ENCODE measurements at regions not wholly inside any gene's neighbourhood (a gene's known extent, or its start where the extent isn't known, plus 50 kb on each side); places are given as distances from the start of the nearest gene placed in this dataset.

GRCh38 chr13:106042996-106043581, 492.4 kb downstream of the EFNB2 start:
- H3K27ac ChIP-seq = no peak overlapping the region
- no peaks in the 10 kb centered on the region for H3K36me3 ChIP-seq
- TF ChIP-seq CTCF (IDR thresholded peaks at IDR 0.05) = no peak
- H3K9me3 ChIP-seq = no peaks in the 10 kb centered on the region
- no peaks in the 10 kb centered on the region for H3K4me1 ChIP-seq
- no peak for DNase-seq
- no peaks in the 10 kb centered on the region for H3K27me3 ChIP-seq
- no peak overlapping the region for H3K4me3 ChIP-seq
- intact Hi-C loops (cut with DNase I; ENCODE audit: low total_unique reads) = loop anchor here (5.0 kb wide), 1 partner anchor 1564 kb away; no protein-coding TSS in a partner anchor

DNA sequence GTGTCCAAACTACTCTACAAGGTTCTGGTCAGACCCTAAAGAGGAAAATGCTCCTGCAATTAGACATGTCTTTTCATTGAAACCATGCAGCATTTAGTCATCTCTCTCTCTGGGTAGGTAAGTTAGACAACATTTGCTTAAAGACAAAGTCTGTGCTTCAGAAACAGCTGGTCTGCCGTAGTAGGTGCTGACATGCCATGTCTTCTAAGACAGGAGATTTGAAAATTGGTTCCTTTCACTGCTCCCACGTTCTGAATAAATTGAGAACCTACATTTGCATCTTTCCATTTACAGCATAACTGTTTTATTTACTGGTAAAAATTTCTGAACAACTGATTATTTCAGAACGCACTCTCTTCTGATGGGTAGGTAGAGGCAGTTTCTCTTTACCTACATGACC, 494.0 kb downstream of the EFNB2 start:
- H3K36me3 ChIP-seq = no peaks in the 10 kb centered on the region
- TF ChIP-seq CTCF (IDR thresholded peaks at IDR 0.05) = no peak
- H3K27me3 ChIP-seq = no peaks in the 10 kb centered on the region
- intact Hi-C loops (cut with DNase I; ENCODE audit: low total_unique reads) = loop anchor here (5.0 kb wide), 1 partner anchor 1566 kb away; no protein-coding TSS in a partner anchor
- no peaks in the 10 kb centered on the region for H3K9me3 ChIP-seq
- no peaks in the 10 kb centered on the region for H3K4me1 ChIP-seq
- no peak overlapping the region for H3K27ac ChIP-seq
- no peak for DNase-seq
- H3K4me3 ChIP-seq = no peak overlapping the region

DNA sequence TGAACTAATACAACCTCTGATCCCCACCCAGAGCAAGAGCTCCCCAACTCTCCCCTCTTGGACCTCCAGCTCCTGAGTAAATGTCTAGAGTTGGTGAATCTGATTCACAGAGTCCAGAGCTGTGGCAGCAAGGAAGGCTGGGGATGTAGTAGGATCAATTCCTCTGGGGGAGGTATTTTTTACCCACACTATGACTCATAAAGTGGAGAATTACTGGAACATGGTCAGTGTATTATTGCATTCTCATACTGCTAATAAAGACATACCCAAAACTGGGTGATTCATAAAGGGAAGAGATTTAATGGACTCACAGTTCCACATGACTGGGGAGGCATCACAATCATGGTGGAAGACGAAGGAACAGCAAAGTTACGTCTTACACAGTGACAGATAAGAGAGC, 496.7 kb downstream of the EFNB2 start:
- no peaks in the 10 kb centered on the region for H3K9me3 ChIP-seq
- no peak overlapping the region for H3K4me3 ChIP-seq
- no peak for TF ChIP-seq CTCF (IDR thresholded peaks at IDR 0.05)
- H3K36me3 ChIP-seq = no peaks in the 10 kb centered on the region
- no peaks in the 10 kb centered on the region for H3K27me3 ChIP-seq
- DNase-seq = no peak
- no peaks in the 10 kb centered on the region for H3K4me1 ChIP-seq
- intact Hi-C loops (cut with DNase I; ENCODE audit: low total_unique reads) = no loop called here
- H3K27ac ChIP-seq = no peak overlapping the region

- no peak overlapping the region for H3K27ac ChIP-seq
- intact Hi-C loops (cut with DNase I; ENCODE audit: low total_unique reads) = no loop called here
Observed at GRCh38 chr13:106036870-106037269, 498.6 kb downstream of the EFNB2 start.

DNA sequence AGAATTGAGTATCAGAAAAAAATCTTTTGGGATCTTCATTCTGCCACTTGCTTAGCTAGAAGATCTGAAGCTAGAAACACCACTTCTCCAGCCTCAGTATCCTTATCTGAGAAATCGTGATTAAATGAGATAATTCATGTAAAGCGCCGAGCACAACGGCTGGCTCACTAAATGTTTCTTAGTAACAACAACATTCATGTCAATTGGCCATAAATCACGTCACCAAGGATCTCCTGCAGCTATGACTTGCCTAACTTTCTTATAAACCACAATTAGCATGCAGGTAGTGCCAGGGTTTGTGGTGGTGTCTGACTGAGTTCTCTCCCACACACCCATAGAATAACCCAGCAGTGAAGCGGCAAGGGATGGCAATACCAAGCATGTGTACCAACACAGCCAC, 501.3 kb downstream of the EFNB2 start:
- H3K4me1 ChIP-seq = no peaks in the 10 kb centered on the region
- no peak overlapping the region for H3K27ac ChIP-seq
- no peaks in the 10 kb centered on the region for H3K27me3 ChIP-seq
- intact Hi-C loops (cut with DNase I; ENCODE audit: low total_unique reads) = no loop called here
- no peak overlapping the region for H3K4me3 ChIP-seq
- H3K9me3 ChIP-seq = no peaks in the 10 kb centered on the region
- no peak for DNase-seq
- H3K36me3 ChIP-seq = no peaks in the 10 kb centered on the region
- no peak for TF ChIP-seq CTCF (IDR thresholded peaks at IDR 0.05)

More at GRCh38 chr13:106036870-106037269, 498.6 kb downstream of the EFNB2 start:
- DNase-seq = no peak
- Histone ChIP-seq H3K4me3 (no peak overlapping the region), H3K36me3 (no peaks in the 10 kb centered on the region), H3K4me1 (no peaks in the 10 kb centered on the region), H3K27me3 (no peaks in the 10 kb centered on the region), H3K9me3 (no peaks in the 10 kb centered on the region)
- no peak for TF ChIP-seq CTCF (IDR thresholded peaks at IDR 0.05)

GRCh38 chr13:106033659-106034058, 501.8 kb downstream of the EFNB2 start:
- Histone ChIP-seq H3K27ac (no peak overlapping the region), H3K9me3 (no peaks in the 10 kb centered on the region), H3K27me3 (no peaks in the 10 kb centered on the region), H3K4me3 (no peak overlapping the region), H3K36me3 (no peaks in the 10 kb centered on the region), H3K4me1 (no peaks in the 10 kb centered on the region)
- peak in 1 of 2 experiments; percentile 7 for TF ChIP-seq CTCF (IDR thresholded peaks at IDR 0.05)
- no peak for DNase-seq
- intact Hi-C loops (cut with DNase I; ENCODE audit: low total_unique reads) = no loop called here
